IMR-90 (cell line): ENCODE measurements at regions not wholly inside any gene's neighbourhood (a gene's known extent, or its start where the extent isn't known, plus 50 kb on each side); places are given as distances from the start of the nearest gene placed in this dataset.

ENCODE experiments used
- ATAC-seq: fragments of 200-7000 bp; cut with Tn5 transposase; 2 replicates; pipeline ENCODE4 v1.9.1; 2020; ENCODE audit warnings: low read depth, mild to moderate bottlenecking, moderate library complexity
- BruUV-seq: library from RNA; stranded (reverse); fragments of 400-500 nt; replicated peaks from 2 replicates; lab custom pipeline; 2021; lab: Mats Ljungman, UMichigan
- CTCF ChIA-PET: fragments of 300-600 bp; formaldehyde crosslinking; extraction: SDS; loops from one replicate; lab custom pipeline; 2021; ENCODE audit warnings: antibody characterized with exemption; lab: Yijun Ruan, JAX
- POLR2A ChIA-PET: fragments of 300-600 bp; sonication (Branson Sonifier 250); formaldehyde crosslinking; loops from one replicate; lab custom pipeline; 2022; ENCODE audit warnings: antibody characterized with exemption; ENCODE audit not compliant: unreplicated experiment; lab: Charles Lee
- DNase-seq: peaks from one replicate; pipeline ENCODE4 v3.0.0; 2013
- H2AFZ ChIP-seq: replicated peaks from 2 replicates; pipeline ENCODE3; 2013; ENCODE audit warnings: low read length, mild to moderate bottlenecking; ENCODE audit not compliant: poor library complexity
- H2AK5ac ChIP-seq: 2 replicates; pipeline ENCODE4 v1.6.1; 2013; ENCODE audit warnings: low read depth, low read length, inconsistent platforms
- H2AK9ac ChIP-seq: replicated peaks from 2 replicates; pipeline ENCODE3; 2013; ENCODE audit warnings: mild to moderate bottlenecking, low read depth, low read length, moderate library complexity; ENCODE audit not compliant: poor library complexity
- H2BK120ac ChIP-seq: 2 replicates; pipeline ENCODE4 v1.6.1; 2013; ENCODE audit warnings: low read depth, low read length, inconsistent platforms
- H2BK15ac ChIP-seq: 3 replicates; pipeline ENCODE4 v1.6.1; 2013; ENCODE audit warnings: low read depth, low read length, inconsistent platforms
- H2BK20ac ChIP-seq: 2 replicates; pipeline ENCODE4 v1.6.1; 2013; ENCODE audit warnings: low read depth, mild to moderate bottlenecking, inconsistent platforms, low read length, moderate library complexity
- H2BK5ac ChIP-seq: 2 replicates; pipeline ENCODE4 v1.6.1; 2013; ENCODE audit warnings: mild to moderate bottlenecking, low read depth, low read length, inconsistent platforms; ENCODE audit not compliant: poor library complexity, severe bottlenecking
- H3K14ac ChIP-seq: replicated peaks from 2 replicates; pipeline ENCODE4 v1.6.1; 2013; ENCODE audit warnings: low read depth, low read length, inconsistent platforms
- H3K18ac ChIP-seq: 2 replicates; pipeline ENCODE4 v1.6.1; 2013; ENCODE audit warnings: low read depth, low read length, control low read depth
- H3K23ac ChIP-seq: 2 replicates; pipeline ENCODE4 v1.6.1; 2013; ENCODE audit warnings: low read depth, low read length, inconsistent platforms
- H3K27ac ChIP-seq: 2 replicates; pipeline ENCODE4 v1.5.1; 2013; ENCODE audit warnings: mild to moderate bottlenecking, control low read depth, low read length; ENCODE audit not compliant: insufficient read depth
- H3K27me3 ChIP-seq: 2 replicates; pipeline ENCODE4 v1.6.1; 2013; ENCODE audit warnings: low read length; ENCODE audit not compliant: control insufficient read depth, insufficient read depth
- H3K36me3 ChIP-seq: 2 replicates; pipeline ENCODE4 v1.6.1; 2013; ENCODE audit warnings: low read length, mixed read lengths; ENCODE audit not compliant: control insufficient read depth, insufficient read depth
- H3K4ac ChIP-seq: 2 replicates; pipeline ENCODE4 v1.6.1; 2013; ENCODE audit warnings: low read depth, low read length, inconsistent platforms
- H3K4me1 ChIP-seq: 2 replicates; pipeline ENCODE4 v1.6.1; 2013; ENCODE audit warnings: low read length, mixed read lengths; ENCODE audit not compliant: control insufficient read depth, insufficient read depth
- H3K4me2 ChIP-seq: 2 replicates; pipeline ENCODE4 v1.6.1; 2013; ENCODE audit warnings: low read depth, mild to moderate bottlenecking, control low read depth, low read length, moderate library complexity
- H3K4me3 ChIP-seq: 2 replicates; pipeline ENCODE4 v1.5.1; 2013; ENCODE audit warnings: low read depth, mild to moderate bottlenecking, control low read depth, low read length, moderate library complexity; ENCODE audit not compliant: insufficient read depth
- H3K56ac ChIP-seq: 2 replicates; pipeline ENCODE4 v1.6.1; 2013; ENCODE audit warnings: low read length, inconsistent platforms; ENCODE audit not compliant: insufficient read depth; ENCODE audit errors: extremely low read depth
- H3K79me1 ChIP-seq, 2 experiments: 2 replicates each; pipeline ENCODE4 v1.6.1; 2013; ENCODE audit warnings: low read length in 2 of 2, inconsistent platforms in 1 of 2, low read depth in 1 of 2
- H3K9ac ChIP-seq: 2 replicates; pipeline ENCODE4 v1.6.1; 2013; ENCODE audit warnings: low read depth, low read length, control low read depth
- H3K9me1 ChIP-seq: 2 replicates; pipeline ENCODE4 v1.6.1; 2013; ENCODE audit warnings: low read length, inconsistent platforms; ENCODE audit not compliant: insufficient read depth
- H3K9me3 ChIP-seq: 2 replicates; pipeline ENCODE4 v1.6.1; 2013; ENCODE audit warnings: low read length; ENCODE audit not compliant: control insufficient read depth, insufficient read depth
- H4K20me1 ChIP-seq: 2 replicates; pipeline ENCODE4 v1.6.1; 2013; ENCODE audit warnings: low read length, inconsistent platforms; ENCODE audit not compliant: insufficient read depth
- H4K5ac ChIP-seq: 2 replicates; pipeline ENCODE4 v1.6.1; 2013; ENCODE audit warnings: mild to moderate bottlenecking, low read depth, low read length, control low read depth
- H4K8ac ChIP-seq, 2 experiments: 2 replicates each; pipeline ENCODE4 v1.6.1; 2013; ENCODE audit warnings: low read depth in 2 of 2, low read length in 2 of 2, control low read depth in 1 of 2, inconsistent platforms in 1 of 2
- H4K91ac ChIP-seq: 2 replicates; pipeline ENCODE4 v1.6.1; 2013; ENCODE audit warnings: low read depth, low read length, inconsistent platforms; ENCODE audit not compliant: insufficient read depth
- MAFK ChIP-seq: IDR thresholded peaks from 2 replicates; pipeline ENCODE4 v1.6.1; 2012; ENCODE audit warnings: low read depth, low read length, improper control_type of control experiment
- MAZ ChIP-seq: IDR thresholded peaks from 2 replicates; pipeline ENCODE4 v1.6.1; 2012; ENCODE audit warnings: low read depth, mild to moderate bottlenecking, low read length, improper control_type of control experiment, moderate library complexity, borderline replicate concordance
- MXI1 ChIP-seq: IDR thresholded peaks from 2 replicates; pipeline ENCODE4 v1.6.1; 2012; ENCODE audit warnings: low read depth, mild to moderate bottlenecking, low read length, moderate library complexity, borderline replicate concordance
- NFE2L2 ChIP-seq: fragments of 150-350 bp; IDR thresholded peaks from 2 replicates; pipeline ENCODE4 v1.6.1; 2016; ENCODE audit warnings: low read depth, mild to moderate bottlenecking, low read length
- POLR2A ChIP-seq: IDR thresholded peaks from 2 replicates; pipeline ENCODE4 v1.6.1; 2012; ENCODE audit warnings: mild to moderate bottlenecking, low read depth, low read length
- RCOR1 ChIP-seq: IDR thresholded peaks from 2 replicates; pipeline ENCODE4 v1.6.1; 2012; ENCODE audit warnings: mild to moderate bottlenecking, low read length, improper control_type of control experiment; ENCODE audit not compliant: insufficient replicate concordance
- RFX5 ChIP-seq: IDR thresholded peaks from 2 replicates; pipeline ENCODE4 v1.8.0; 2012; ENCODE audit warnings: low read depth, mild to moderate bottlenecking, low read length, moderate library complexity
- WGBS, 2 experiments: methylation state at CpG; one replicate each; pipeline versions ENCODE4 v1.1.5 to v1.1.7; 2013; ENCODE audit warnings: missing lambda C conversion rate in 2 of 2; ENCODE audit not compliant: insufficient read length in 1 of 2; ENCODE audit errors: extremely low coverage in 2 of 2; 5-methylcytosine and 5-hydroxymethylcytosine counted together
- dilution Hi-C: fragments of 300-500 bp; cut with HindIII; formaldehyde crosslinking; loops from one replicate; pipeline ENCODE4 v1.14.3; 2018; ENCODE audit warnings: low sequenced_read_pairs; ENCODE audit not compliant: unreplicated experiment
- in situ Hi-C: fragments of 300-500 bp; cut with MboI; formaldehyde crosslinking; loops from 3 replicates; pipeline ENCODE4 v1.14.3; 2019; ENCODE audit warnings: low sequenced_read_pairs, inconsistent platforms, mixed read lengths
- intact Hi-C: fragments of 100-400 bp; cut with micrococcal nuclease; formaldehyde crosslinking; loops from 2 replicates; pipeline ENCODE4 v1.10.0; 2022

GRCh38 chr2:193885419-193885818, 1690.7 kb upstream of the TMEFF2 start:
- Histone ChIP-seq H3K27ac (no peak overlapping the region), H3K79me1 (no peaks in the 10 kb centered on the region), H2AK5ac (no peak overlapping the region), H4K20me1 (no peaks in the 10 kb centered on the region), H2BK15ac (no peak overlapping the region), H2AFZ (no peak overlapping the region), H3K14ac (no peak overlapping the region), H4K8ac (no peak overlapping the region), H3K9ac (no peak overlapping the region), H3K23ac (no peak overlapping the region), H3K4me2 (no peak overlapping the region), H3K4ac (no peak overlapping the region), H3K9me1 (no peaks in the 10 kb centered on the region), H3K27me3 (no peaks in the 10 kb centered on the region), H4K5ac (no peak overlapping the region), H4K91ac (no peak overlapping the region), H3K9me3 (peaks cover 13% of the 10 kb centered on the region), H2BK120ac (no peak overlapping the region), H3K56ac (no peak overlapping the region), H2AK9ac (no peak overlapping the region), H3K36me3 (no peaks in the 10 kb centered on the region), H2BK5ac (no peak overlapping the region), H3K4me1 (no peaks in the 10 kb centered on the region), H3K4me3 (no peak overlapping the region), H2BK20ac (no peak overlapping the region), H3K18ac (no peak overlapping the region)
- no TSS peak for BruUV-seq
- WGBS, 2 experiments = no CpG with 5 or more reads among the region's 1 CpG
- POLR2A ChIA-PET = no interaction called here
- in situ Hi-C loops (no loop called here), intact Hi-C loops (no loop called here), dilution Hi-C loops (no loop called here)
- no peak for TF ChIP-seq RCOR1
- TF ChIP-seq MXI1 = no peak
- no peak for TF ChIP-seq MAFK
- no peak for TF ChIP-seq RFX5
- no peak for TF ChIP-seq POLR2A
- TF ChIP-seq NFE2L2 = no peak
- no peak for TF ChIP-seq MAZ
- ATAC-seq (no peak), DNase-seq (no peak)
- CTCF ChIA-PET = no interaction called here
